Fibroblast of pulmonary artery (primary cell): ENCODE measurements at regions not wholly inside any gene's neighbourhood (a gene's known extent, or its start where the extent isn't known, plus 50 kb on each side); places are given as distances from the start of the nearest gene placed in this dataset.

Experiments
- DNase-seq: peaks from one replicate; pipeline ENCODE4 v3.0.0-alpha.2; 2010; ENCODE audit warnings: low read depth
- H3K4me3 ChIP-seq: replicated peaks from 2 replicates; pipeline ENCODE4 v1.5.1; 2011; ENCODE audit warnings: low read depth, mild to moderate bottlenecking, control low read depth, low read length, moderate library complexity
- TF ChIP-seq, protein P1 (sequence below): IDR thresholded peaks from 2 replicates; pipeline ENCODE4 v1.5.1; 2011; ENCODE audit warnings: mild to moderate bottlenecking, control low read depth, low read length, inconsistent platforms; ENCODE audit errors: missing control alignments

DNA sequence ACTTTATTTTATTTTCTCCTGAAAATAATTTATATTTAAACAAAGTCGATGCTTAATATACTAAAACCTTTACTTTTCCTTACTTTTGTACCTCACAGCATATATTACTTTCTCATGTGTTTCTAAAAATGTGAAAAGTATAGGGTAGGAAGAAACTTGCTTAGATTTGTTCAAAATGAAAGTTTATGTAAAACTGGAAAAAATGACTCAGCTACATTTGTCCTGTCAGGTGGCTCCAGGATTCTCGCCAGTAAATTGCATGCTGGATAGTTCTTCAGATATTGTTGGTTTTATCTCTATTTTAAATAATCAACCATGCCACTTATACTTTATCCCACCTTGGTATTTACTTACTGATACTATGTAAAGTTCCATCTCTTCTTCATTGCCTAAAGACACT, 159.2 kb upstream of the NDST4 start:
- TF ChIP-seq, protein P1, sequence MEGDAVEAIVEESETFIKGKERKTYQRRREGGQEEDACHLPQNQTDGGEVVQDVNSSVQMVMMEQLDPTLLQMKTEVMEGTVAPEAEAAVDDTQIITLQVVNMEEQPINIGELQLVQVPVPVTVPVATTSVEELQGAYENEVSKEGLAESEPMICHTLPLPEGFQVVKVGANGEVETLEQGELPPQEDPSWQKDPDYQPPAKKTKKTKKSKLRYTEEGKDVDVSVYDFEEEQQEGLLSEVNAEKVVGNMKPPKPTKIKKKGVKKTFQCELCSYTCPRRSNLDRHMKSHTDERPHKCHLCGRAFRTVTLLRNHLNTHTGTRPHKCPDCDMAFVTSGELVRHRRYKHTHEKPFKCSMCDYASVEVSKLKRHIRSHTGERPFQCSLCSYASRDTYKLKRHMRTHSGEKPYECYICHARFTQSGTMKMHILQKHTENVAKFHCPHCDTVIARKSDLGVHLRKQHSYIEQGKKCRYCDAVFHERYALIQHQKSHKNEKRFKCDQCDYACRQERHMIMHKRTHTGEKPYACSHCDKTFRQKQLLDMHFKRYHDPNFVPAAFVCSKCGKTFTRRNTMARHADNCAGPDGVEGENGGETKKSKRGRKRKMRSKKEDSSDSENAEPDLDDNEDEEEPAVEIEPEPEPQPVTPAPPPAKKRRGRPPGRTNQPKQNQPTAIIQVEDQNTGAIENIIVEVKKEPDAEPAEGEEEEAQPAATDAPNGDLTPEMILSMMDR, result no peak
- no peak overlapping the region for H3K4me3 ChIP-seq
- DNase-seq, result no peak

DNA sequence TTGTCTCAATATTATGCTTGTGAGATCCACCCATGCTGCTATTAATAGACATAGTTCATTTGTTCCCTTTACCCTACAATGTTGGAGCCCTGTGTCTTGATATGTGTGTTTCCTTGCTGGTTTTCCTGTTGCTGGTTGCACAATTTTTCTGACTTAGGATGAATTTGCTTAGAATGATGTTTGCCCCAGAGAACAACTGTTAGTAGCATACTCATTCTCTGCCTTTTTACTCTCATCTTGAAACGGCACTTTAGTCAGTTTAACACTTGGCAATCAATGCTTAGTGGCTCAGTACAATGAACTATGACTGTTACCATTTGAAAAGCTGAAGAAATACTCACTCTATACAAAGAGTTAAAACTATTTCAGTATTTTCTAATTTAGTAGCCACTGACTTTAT, 158.8 kb upstream of the NDST4 start:
- TF ChIP-seq, protein P1, result no peak
- no peak for DNase-seq
- no peak overlapping the region for H3K4me3 ChIP-seq

DNA sequence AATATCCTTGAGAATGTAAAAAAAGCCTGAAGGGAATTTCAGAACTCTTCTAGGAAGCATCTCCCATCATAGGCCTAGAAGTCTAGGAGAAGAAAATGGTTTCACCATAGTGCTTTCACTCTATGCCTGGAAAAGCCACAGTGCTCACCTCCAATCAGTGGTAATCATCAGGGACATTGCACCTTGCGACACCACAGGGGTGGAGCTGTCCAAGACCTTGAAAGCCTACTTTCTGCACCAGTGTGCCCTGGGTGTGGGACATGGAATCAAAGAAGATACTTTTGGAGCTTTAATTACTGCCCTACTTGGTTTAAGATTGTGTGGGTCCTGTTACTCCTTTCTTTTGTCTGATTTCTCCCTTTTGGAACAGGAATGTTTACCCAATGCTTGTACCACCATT, 146.8 kb upstream of the NDST4 start:
- no peak for DNase-seq
- no peak overlapping the region for H3K4me3 ChIP-seq
- TF ChIP-seq, protein P1, result no peak

DNA sequence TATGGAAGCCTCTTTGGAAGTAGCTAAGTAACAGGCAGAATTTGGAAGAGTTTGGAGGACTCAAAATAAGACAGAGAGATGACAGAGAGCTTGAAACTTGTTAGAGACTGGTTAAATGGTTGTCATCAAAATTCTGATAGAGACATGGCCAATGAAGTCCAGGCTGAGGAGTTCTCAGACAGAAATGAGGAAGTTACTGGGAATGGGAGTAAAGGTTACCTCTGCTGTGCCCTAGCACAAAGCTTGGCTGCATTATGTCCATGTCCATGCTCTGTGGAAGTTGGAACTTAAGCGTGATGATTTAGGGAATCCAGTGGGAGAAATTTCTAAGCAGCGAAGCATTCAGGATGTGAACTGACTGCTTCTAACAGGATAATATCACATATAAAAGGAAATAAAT, 146.2 kb upstream of the NDST4 start:
- DNase-seq, result no peak
- TF ChIP-seq, protein P1, result no peak
- H3K4me3 ChIP-seq, result no peak overlapping the region

DNA sequence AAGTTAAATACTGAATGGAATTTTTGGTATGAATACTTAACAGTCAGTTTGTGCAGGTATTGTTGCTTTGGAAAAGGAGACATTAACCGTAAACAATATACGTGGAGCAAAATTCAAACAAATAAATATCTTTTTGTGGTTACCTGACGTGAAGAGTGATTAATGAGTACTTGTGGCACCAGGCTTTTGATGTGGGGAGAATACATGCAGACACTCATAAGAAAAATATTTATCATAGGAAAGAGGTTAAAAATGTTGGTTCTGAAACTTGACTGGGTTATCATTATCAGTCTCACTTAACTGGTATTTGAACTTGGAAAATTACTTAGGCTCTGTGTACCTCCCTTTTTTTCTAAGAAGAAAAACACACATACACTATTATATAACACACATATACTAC, 136.4 kb upstream of the NDST4 start:
- no peak for DNase-seq
- TF ChIP-seq, protein P1, result no peak

DNA sequence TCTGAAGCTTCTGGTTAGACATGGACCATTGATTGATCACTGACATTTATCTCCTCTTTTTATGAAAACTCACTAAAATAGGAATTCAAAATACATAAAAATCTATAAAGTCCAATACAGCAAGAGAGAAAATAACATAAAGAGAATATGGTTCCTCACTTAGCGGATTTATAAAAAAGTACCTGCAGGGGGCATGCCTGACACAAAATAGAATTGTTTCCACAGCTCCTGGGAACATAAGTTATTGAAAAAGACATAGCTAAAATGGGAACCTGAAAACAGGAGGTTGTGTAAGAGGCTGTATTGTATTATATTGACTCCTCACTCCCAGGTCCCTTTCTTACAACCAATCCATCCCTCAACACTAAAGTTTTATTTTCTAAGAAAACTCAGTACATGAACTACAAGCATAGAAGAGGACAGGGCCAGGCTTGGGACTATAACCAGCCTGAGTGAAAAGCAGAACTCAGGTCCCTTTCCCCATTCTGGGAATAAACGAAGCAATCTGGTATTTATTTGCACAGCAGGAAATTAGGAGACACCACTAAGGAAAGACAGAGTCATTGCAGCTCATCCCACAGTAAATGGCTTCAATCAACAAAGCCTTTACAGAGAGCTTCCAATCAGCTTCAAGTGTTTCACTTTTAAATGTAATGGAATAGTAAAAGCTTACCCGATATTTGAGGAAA, 121.1 kb upstream of the NDST4 start:
- TF ChIP-seq, protein P1, result no peak
- H3K4me3 ChIP-seq, result no peak overlapping the region
- DNase-seq, result no peak

More for the DNA sequence above, 136.4 kb upstream of the NDST4 start:
- no peak overlapping the region for H3K4me3 ChIP-seq

DNA sequence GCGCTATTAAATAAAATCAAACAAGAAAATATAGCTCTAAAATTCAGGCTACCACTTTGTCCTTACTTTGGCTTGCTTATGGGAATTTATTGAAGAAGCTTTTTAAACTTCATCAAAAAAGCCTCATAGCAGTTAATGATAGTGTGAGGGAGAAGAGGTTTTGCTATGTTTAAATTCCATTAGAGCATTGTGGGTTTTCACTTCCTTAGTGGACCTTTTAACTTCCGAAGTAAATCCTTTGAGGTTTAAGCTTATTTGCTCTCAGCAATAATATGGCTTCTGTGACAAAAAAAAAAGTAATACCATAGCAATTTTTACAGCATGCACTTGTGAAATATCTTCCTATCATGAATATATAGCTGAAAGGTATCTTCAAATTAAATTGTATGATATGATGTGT, 120.2 kb upstream of the NDST4 start:
- H3K4me3 ChIP-seq, result no peak overlapping the region
- TF ChIP-seq, protein P1, result no peak
- DNase-seq, result no peak
